ENCODE measurements at regions not wholly inside any gene's neighbourhood (a gene's known extent, or its start where the extent isn't known, plus 50 kb on each side); places are given as distances from the start of the nearest gene placed in this dataset.

GRCh38 chr6:804317-804716 is 111.4 kb upstream of the EXOC2 start:
- no peak for TF ChIP-seq EZH2 (optimal IDR thresholded peaks at IDR 0.05; ENCODE audit: low read depth, low read length)
- no peak for TF ChIP-seq CTCF (IDR thresholded peaks at IDR 0.05; ENCODE audit: low read length)

Data from MM.1S (cell line).